ENCODE measurements at regions not wholly inside any gene's neighbourhood (a gene's known extent, or its start where the extent isn't known, plus 50 kb on each side); places are given as distances from the start of the nearest gene placed in this dataset.

- H3K36me3 ChIP-seq (ENCODE audit: low read depth): no peaks in the 10 kb centered on the region
- no peak overlapping the region for H3K27ac ChIP-seq (ENCODE audit: poor library complexity, severe bottlenecking)
- DNase-seq (ENCODE audit: low spot score) (peak; percentile 68), ATAC-seq (ENCODE audit: low read depth) (peak; percentile 98)
- H3K4me1 ChIP-seq (ENCODE audit: insufficient read depth, poor library complexity, severe bottlenecking): no peaks in the 10 kb centered on the region
- TF ChIP-seq CTCF (IDR thresholded peaks at IDR 0.05; ENCODE audit: poor library complexity, severe bottlenecking): peak; percentile 93
- no peak overlapping the region for H3K4me3 ChIP-seq (ENCODE audit: severe bottlenecking)
- H3K27me3 ChIP-seq (ENCODE audit: insufficient read depth, poor library complexity, severe bottlenecking): no peaks in the 10 kb centered on the region
- H3K9me3 ChIP-seq (ENCODE audit: severe bottlenecking): no peaks in the 10 kb centered on the region
Measured at GRCh38 chr18:45212181-45213039, 402.9 kb upstream of the SLC14A2 start.

- no peak for ATAC-seq (ENCODE audit: low read depth)
- Histone ChIP-seq H3K9me3 (ENCODE audit: severe bottlenecking) (no peaks in the 10 kb centered on the region), H3K4me3 (ENCODE audit: severe bottlenecking) (no peak overlapping the region)
Measured at GRCh38 chr18:45213040-45213333, 402.3 kb upstream of the SLC14A2 start.

GRCh38 chr18:45218436-45218835, 396.8 kb upstream of the SLC14A2 start:
- H3K36me3 ChIP-seq (ENCODE audit: low read depth): no peaks in the 10 kb centered on the region
- TF ChIP-seq CTCF (IDR thresholded peaks at IDR 0.05; ENCODE audit: poor library complexity, severe bottlenecking): no peak
- no peak overlapping the region for H3K27ac ChIP-seq (ENCODE audit: poor library complexity, severe bottlenecking)
- H3K9me3 ChIP-seq (ENCODE audit: severe bottlenecking): no peaks in the 10 kb centered on the region
- DNase-seq (ENCODE audit: low spot score): no peak
- no peak for ATAC-seq (ENCODE audit: low read depth)
- H3K4me3 ChIP-seq (ENCODE audit: severe bottlenecking): no peak overlapping the region
- no peaks in the 10 kb centered on the region for H3K4me1 ChIP-seq (ENCODE audit: insufficient read depth, poor library complexity, severe bottlenecking)
- no peaks in the 10 kb centered on the region for H3K27me3 ChIP-seq (ENCODE audit: insufficient read depth, poor library complexity, severe bottlenecking)

More at GRCh38 chr18:45213040-45213333, 402.3 kb upstream of the SLC14A2 start:
- Histone ChIP-seq H3K27me3 (ENCODE audit: insufficient read depth, poor library complexity, severe bottlenecking) (no peaks in the 10 kb centered on the region), H3K4me1 (ENCODE audit: insufficient read depth, poor library complexity, severe bottlenecking) (no peaks in the 10 kb centered on the region), H3K36me3 (ENCODE audit: low read depth) (no peaks in the 10 kb centered on the region), H3K27ac (ENCODE audit: poor library complexity, severe bottlenecking) (no peak overlapping the region)
- TF ChIP-seq CTCF (IDR thresholded peaks at IDR 0.05; ENCODE audit: poor library complexity, severe bottlenecking): peak; percentile 68
- no peak for DNase-seq (ENCODE audit: low spot score)

GRCh38 chr18:45221363-45221762, 393.9 kb upstream of the SLC14A2 start:
- H3K27ac ChIP-seq (ENCODE audit: poor library complexity, severe bottlenecking): no peak overlapping the region
- ATAC-seq (ENCODE audit: low read depth) (no peak; the same call in 2 of the 3 replicates), DNase-seq (ENCODE audit: low spot score) (no peak)
- H3K4me1 ChIP-seq (ENCODE audit: insufficient read depth, poor library complexity, severe bottlenecking): no peaks in the 10 kb centered on the region
- H3K9me3 ChIP-seq (ENCODE audit: severe bottlenecking): no peaks in the 10 kb centered on the region
- H3K4me3 ChIP-seq (ENCODE audit: severe bottlenecking): no peak overlapping the region
- TF ChIP-seq CTCF (IDR thresholded peaks at IDR 0.05; ENCODE audit: poor library complexity, severe bottlenecking): no peak
- H3K27me3 ChIP-seq (ENCODE audit: insufficient read depth, poor library complexity, severe bottlenecking): no peaks in the 10 kb centered on the region
- H3K36me3 ChIP-seq (ENCODE audit: low read depth): no peaks in the 10 kb centered on the region

GRCh38 chr18:45222180-45222579, 393.1 kb upstream of the SLC14A2 start:
- no peak for ATAC-seq (ENCODE audit: low read depth)

More at GRCh38 chr18:45222180-45222579, 393.1 kb upstream of the SLC14A2 start:
- H3K36me3 ChIP-seq (ENCODE audit: low read depth): no peaks in the 10 kb centered on the region
- DNase-seq (ENCODE audit: low spot score): no peak
- H3K27me3 ChIP-seq (ENCODE audit: insufficient read depth, poor library complexity, severe bottlenecking): no peaks in the 10 kb centered on the region
- no peak overlapping the region for H3K27ac ChIP-seq (ENCODE audit: poor library complexity, severe bottlenecking)
- no peak overlapping the region for H3K4me3 ChIP-seq (ENCODE audit: severe bottlenecking)
- TF ChIP-seq CTCF (IDR thresholded peaks at IDR 0.05; ENCODE audit: poor library complexity, severe bottlenecking): no peak
- no peaks in the 10 kb centered on the region for H3K9me3 ChIP-seq (ENCODE audit: severe bottlenecking)
- no peaks in the 10 kb centered on the region for H3K4me1 ChIP-seq (ENCODE audit: insufficient read depth, poor library complexity, severe bottlenecking)
